K562 (cell line): ENCODE measurements at regions not wholly inside any gene's neighbourhood (a gene's known extent, or its start where the extent isn't known, plus 50 kb on each side); places are given as distances from the start of the nearest gene placed in this dataset.
"Not testable (repeated sequence)": the region's sequence is repeated elsewhere in the genome, so short reads cannot be mapped to it uniquely, and the experiment has no call there.

Experiments
- ATAC-seq: fragments of 200-7000 bp; cut with Tn5 transposase; 3 replicates; pipeline ENCODE4 v1.9.1; 2020; ENCODE audit warnings: moderate library complexity
- BruUV-seq: library from RNA; stranded (reverse); fragments of 400-500 nt; replicated peaks from 2 replicates; lab custom pipeline; 2021; lab: Mats Ljungman, UMichigan
- CTCF ChIA-PET: fragments of 300-600 bp; formaldehyde crosslinking; extraction: SDS; loops from one replicate; lab custom pipeline; 2021; ENCODE audit warnings: low intra/inter-chr PET ratio; lab: Yijun Ruan, JAX
- POLR2A ChIA-PET: fragments of 300-600, 350-650 bp; sonication (Branson Sonifier 250); formaldehyde crosslinking; extraction: SDS; loops from one replicate; lab custom pipeline; 2021; ENCODE audit warnings: antibody characterized with exemption, inconsistent platforms; lab: Yijun Ruan, JAX
- DNase-seq, 4 experiments: peaks; one replicate each; pipeline versions ENCODE4 v3.0.0 to v3.0.0-alpha.2; 2011 to 2018; ENCODE audit warnings: low spot score in 3 of 4, mixed read lengths in 3 of 4; ENCODE audit errors: extremely low read depth in 1 of 4
- FAIRE-seq: peaks from 2 replicates; lab custom pipeline; 2011; peaks lifted over from hg19 to GRCh38; lab: Jason Lieb, UNC
- H2AFZ ChIP-seq: 2 replicates; pipeline ENCODE4 v1.6.0; 2011; ENCODE audit warnings: low read depth, low read length, control low read depth, inconsistent platforms
- H3K27ac ChIP-seq: fragments of 200-600 bp; 3 replicates; pipeline ENCODE4 v1.8.0; 2011; ENCODE audit warnings: low read depth, mild to moderate bottlenecking, control low read depth, inconsistent platforms, low read length, moderate library complexity, mixed read lengths; ENCODE audit errors: extremely low read depth
- H3K27me3 ChIP-seq, 2 experiments: fragments of 300-600 bp in 1 of 2; 2 replicates in 1 of 2; 3 replicates in 1 of 2; pipeline versions ENCODE4 v1.6.0 to v1.8.0; 2011; ENCODE audit warnings: inconsistent platforms in 2 of 2, low read length in 2 of 2, mild to moderate bottlenecking in 1 of 2, mixed read lengths in 1 of 2, moderate library complexity in 1 of 2; ENCODE audit not compliant: control insufficient read depth in 2 of 2, insufficient read depth in 2 of 2
- H3K36me3 ChIP-seq: fragments of 300-600 bp; 3 replicates; pipeline ENCODE4 v1.8.0; 2011; ENCODE audit warnings: mild to moderate bottlenecking, low read length, inconsistent platforms; ENCODE audit not compliant: control insufficient read depth, insufficient read depth
- H3K4me1 ChIP-seq, 2 experiments: fragments of 200-600 bp in 1 of 2; replicated peaks in 1 of 2; 2 replicates in 1 of 2; 3 replicates in 1 of 2; pipeline versions ENCODE4 v1.5.1 to v1.8.0; 2011; ENCODE audit warnings: inconsistent platforms in 2 of 2, low read length in 2 of 2, mild to moderate bottlenecking in 1 of 2, mixed read lengths in 1 of 2, moderate library complexity in 1 of 2; ENCODE audit not compliant: control insufficient read depth in 2 of 2, insufficient read depth in 2 of 2
- H3K4me2 ChIP-seq: 2 replicates; pipeline ENCODE4 v1.6.1; 2011; ENCODE audit warnings: low read length, control low read depth, inconsistent platforms, mixed read lengths; ENCODE audit not compliant: insufficient read depth
- H3K4me3 ChIP-seq: fragments of 200-600 bp; sonication (generic), shearing (Covaris generic); 2 replicates; pipeline ENCODE4 v1.5.1; 2016; ENCODE audit warnings: control low read depth, inconsistent platforms
- H3K79me2 ChIP-seq: fragments of 200-600 bp; 3 replicates; pipeline ENCODE4 v1.8.0; 2011; ENCODE audit warnings: low read length, inconsistent platforms; ENCODE audit not compliant: control insufficient read depth, insufficient read depth
- H3K9ac ChIP-seq, 2 experiments: 2 replicates each; pipeline versions ENCODE4 v1.6.0 to v1.6.1; 2011; ENCODE audit warnings: low read depth in 2 of 2, low read length in 2 of 2, control low read depth in 1 of 2, inconsistent platforms in 1 of 2, mild to moderate bottlenecking in 1 of 2, mixed read lengths in 1 of 2; ENCODE audit not compliant: insufficient read depth in 1 of 2
- H3K9me1 ChIP-seq: one replicate; pipeline ENCODE4 v1.6.0; 2011; ENCODE audit warnings: inconsistent platforms, mild to moderate bottlenecking, low read length, moderate library complexity; ENCODE audit not compliant: control insufficient read depth, insufficient read depth
- H3K9me3 ChIP-seq: replicated peaks from 2 replicates; pipeline ENCODE4 v1.5.1; 2011; ENCODE audit warnings: low read depth, low read length, inconsistent platforms; ENCODE audit not compliant: control insufficient read depth, insufficient read depth
- H4K20me1 ChIP-seq: replicated peaks from 2 replicates; pipeline ENCODE4 v1.6.1; 2011; ENCODE audit warnings: low read length, inconsistent platforms, mixed read lengths; ENCODE audit not compliant: control insufficient read depth, insufficient read depth
- HNRNPH1 ChIP-seq: fragments of 200-400 bp; formaldehyde crosslinking; optimal IDR thresholded peaks from 2 replicates; pipeline ENCODE3; 2017; ENCODE audit warnings: low read depth, mild to moderate bottlenecking, low read length, moderate library complexity
- SAP30 ChIP-seq: fragments of 200-600 bp; sonication (generic); IDR thresholded peaks from 2 replicates; pipeline ENCODE4 v1.6.1; 2012; ENCODE audit warnings: borderline replicate concordance, low read depth, mild to moderate bottlenecking, moderate library complexity, low read length, control low read depth, inconsistent platforms; ENCODE audit not compliant: insufficient read depth, poor library complexity, severe bottlenecking
- ZNF24 ChIP-seq: fragments of 450-650 bp; IDR thresholded peaks from 2 replicates; pipeline ENCODE4 v1.6.1; 2016
- WGBS: fragments of 100-300 bp; shearing (Covaris generic); methylation state at CpG from one replicate; pipeline ENCODE4 v1.1.6; 2016; ENCODE audit warnings: low coverage, mixed read lengths; ENCODE audit not compliant: insufficient coverage; ENCODE audit errors: missing lambda C conversion rate; 5-methylcytosine and 5-hydroxymethylcytosine counted together
- in situ Hi-C: fragments of 300-500 bp; cut with MboI; formaldehyde crosslinking; loops from 4 replicates; pipeline ENCODE4 v1.15.0; 2018; ENCODE audit warnings: inconsistent platforms, mixed read lengths
- intact Hi-C: fragments of 100-400 bp; cut with micrococcal nuclease; formaldehyde crosslinking; loops from 2 replicates; pipeline ENCODE4 v1.14.2; 2022

DNA sequence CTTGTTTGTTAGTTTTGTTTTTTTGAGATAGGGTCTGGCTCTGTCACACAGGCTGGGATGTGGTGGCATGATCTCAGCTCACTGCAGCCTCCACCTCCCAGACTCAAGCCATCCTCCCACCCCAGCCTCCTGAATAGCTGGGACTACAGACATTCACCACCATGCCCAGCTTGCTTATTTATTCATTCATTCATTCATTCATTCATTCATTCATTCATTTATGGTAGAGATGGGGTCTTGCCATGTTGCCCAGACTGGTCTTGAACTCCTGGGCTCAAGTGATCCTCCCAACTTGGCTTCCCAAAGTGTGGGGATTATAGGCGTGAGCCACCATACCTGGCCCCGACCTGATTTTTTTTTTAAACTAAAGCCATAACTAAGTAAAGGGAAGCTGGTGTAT is 212.8 kb upstream of the SPRY1 start:
- ATAC-seq, FAIRE-seq, in situ Hi-C loops, H3K4me3 ChIP-seq, POLR2A ChIA-PET, H3K9ac ChIP-seq, intact Hi-C loops, H3K4me1 ChIP-seq, BruUV-seq, CTCF ChIA-PET, H3K27ac ChIP-seq, H3K9me1 ChIP-seq, H2AFZ ChIP-seq, H3K4me2 ChIP-seq, H3K79me2 ChIP-seq, H3K27me3 ChIP-seq, H3K36me3 ChIP-seq, H4K20me1 ChIP-seq, DNase-seq, H3K9me3 ChIP-seq: not testable (repeated sequence)
- peak; percentile 93 for TF ChIP-seq ZNF24
- 100% methylated on average over 2 of the region's 2 CpGs for WGBS

DNA sequence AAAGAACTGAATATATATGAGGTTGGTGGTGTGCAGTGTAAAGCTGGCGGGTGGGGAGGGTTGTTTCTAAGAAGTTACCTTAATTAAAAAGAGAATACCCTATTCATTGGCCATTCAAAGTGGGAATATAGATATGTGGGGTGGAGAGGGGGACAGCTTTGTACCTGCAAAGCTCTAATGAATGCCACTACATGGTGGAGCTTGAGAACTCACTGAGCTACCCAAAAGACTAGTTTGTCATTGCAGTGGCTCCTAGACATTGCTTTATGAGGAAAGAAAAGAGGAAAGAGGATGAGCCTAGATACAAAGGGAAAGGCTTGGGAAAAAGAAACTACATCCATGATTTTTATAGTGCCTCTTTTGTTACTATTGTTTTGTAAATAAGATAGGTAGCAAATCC is 209.9 kb upstream of the SPRY1 start:
- TF ChIP-seq SAP30 (no peak), HNRNPH1 (no peak)
- Histone ChIP-seq H3K9me3 (no peaks in the 10 kb centered on the region), H4K20me1 (no peaks in the 10 kb centered on the region), H3K27ac (no peak overlapping the region), H3K79me2 (no peaks in the 10 kb centered on the region), H3K9me1 (no peaks in the 10 kb centered on the region), H3K4me2 (no peak overlapping the region), H3K9ac (no peak overlapping the region), H3K4me1 (peaks cover 0 to 3% of the 10 kb centered on the region in 2 experiments; a peak in 1 of 5 replicates), H3K27me3 (no peaks in the 10 kb centered on the region), H3K4me3 (no peak overlapping the region), H2AFZ (no peak overlapping the region), H3K36me3 (no peaks in the 10 kb centered on the region)
- ChIA-PET CTCF (no interaction called here), POLR2A (interaction anchor here (0.6 kb wide), 1 partner anchor 924 kb away, joined by 3 read pairs; no protein-coding TSS in a partner anchor)
- no TSS peak for BruUV-seq
- DNase-seq: no peak
- intact Hi-C loops (no loop called here), in situ Hi-C loops (no loop called here)
- 95% methylated on average over 1 of the region's 1 CpG for WGBS
- no peak for FAIRE-seq
- no peak for ATAC-seq
